NCI-H2196 treated with DMSO at 0.1 percent for 48 hours (cell line): ENCODE measurements at regions not wholly inside any gene's neighbourhood (a gene's known extent, or its start where the extent isn't known, plus 50 kb on each side); places are given as distances from the start of the nearest gene placed in this dataset.

Experiments used
- DNase-seq: peaks from one replicate; lab custom pipeline; 2025; ENCODE audit not compliant: unreplicated experiment; lab: John Stamatoyannopoulos, UW

- DNase-seq, result no peak
Observed at GRCh38 chr4:160175064-160175643, 1072.3 kb downstream of the RAPGEF2 start.

- no peak for DNase-seq
Observed at GRCh38 chr4:160180211-160180610, 1077.3 kb downstream of the RAPGEF2 start.

- DNase-seq, result no peak
Observed at GRCh38 chr4:160182727-160183126, 1079.8 kb downstream of the RAPGEF2 start.

- no peak for DNase-seq
Observed at GRCh38 chr4:160184884-160185283, 1082.0 kb downstream of the RAPGEF2 start.

- DNase-seq, result no peak
Observed at GRCh38 chr4:160193787-160194186, 1090.9 kb downstream of the RAPGEF2 start.

GRCh38 chr4:160194716-160195115, 1091.8 kb downstream of the RAPGEF2 start:
- DNase-seq, result no peak

GRCh38 chr4:160202802-160203201, 1099.9 kb downstream of the RAPGEF2 start:
- DNase-seq, result no peak

GRCh38 chr4:160212078-160212477, 1109.2 kb downstream of the RAPGEF2 start:
- DNase-seq, result no peak

- no peak for DNase-seq
Observed at GRCh38 chr4:160213366-160213765, 1110.5 kb downstream of the RAPGEF2 start.

GRCh38 chr4:160217352-160217751, 1114.5 kb downstream of the RAPGEF2 start:
- no peak for DNase-seq

- no peak for DNase-seq
Observed at GRCh38 chr4:160224049-160224448, 1121.2 kb downstream of the RAPGEF2 start.

GRCh38 chr4:160233141-160233540, 1130.3 kb downstream of the RAPGEF2 start:
- no peak for DNase-seq

GRCh38 chr4:160235285-160235684, 1132.4 kb downstream of the RAPGEF2 start:
- no peak for DNase-seq

- no peak for DNase-seq
Observed at GRCh38 chr4:160235771-160236170, 1132.9 kb downstream of the RAPGEF2 start.

- DNase-seq, result no peak
Observed at GRCh38 chr4:160238790-160239189, 1135.9 kb downstream of the RAPGEF2 start.

- no peak for DNase-seq
Observed at GRCh38 chr4:160247091-160247656, 1144.3 kb downstream of the RAPGEF2 start.

GRCh38 chr4:160251522-160252170, 1148.8 kb downstream of the RAPGEF2 start:
- DNase-seq, result no peak

GRCh38 chr4:160257318-160257717, 1154.4 kb downstream of the RAPGEF2 start:
- DNase-seq, result no peak

- DNase-seq, result no peak
Observed at GRCh38 chr4:160265014-160265413, 1162.1 kb downstream of the RAPGEF2 start.

- DNase-seq, result no peak
Observed at GRCh38 chr4:160265836-160266235, 1163.0 kb downstream of the RAPGEF2 start.

- no peak for DNase-seq
Observed at GRCh38 chr4:160276785-160277325, 1174.0 kb downstream of the RAPGEF2 start.

- no peak for DNase-seq
Observed at GRCh38 chr4:160283081-160283480, 1180.2 kb downstream of the RAPGEF2 start.
